Caco-2 (cell line): ENCODE measurements at regions not wholly inside any gene's neighbourhood (a gene's known extent, or its start where the extent isn't known, plus 50 kb on each side); places are given as distances from the start of the nearest gene placed in this dataset.
"Not testable (repeated sequence)": the region's sequence is repeated elsewhere in the genome, so short reads cannot be mapped to it uniquely, and the experiment has no call there.

Experiments used
- BruUV-seq: library from RNA; stranded (reverse); fragments of 400-500 nt; replicated peaks from 2 replicates; lab custom pipeline; 2021; lab: Mats Ljungman, UMichigan
- CTCF ChIA-PET: fragments of 300-600 bp; sonication (Branson Sonifier 250); formaldehyde crosslinking; loops from one replicate; lab custom pipeline; 2022; ENCODE audit warnings: antibody characterized with exemption; lab: Charles Lee
- POLR2A ChIA-PET: fragments of 300-600 bp; sonication (Branson Sonifier 250); formaldehyde crosslinking; loops from one replicate; lab custom pipeline; 2022; ENCODE audit warnings: antibody characterized with exemption; lab: Charles Lee
- DNase-seq, 2 experiments: peaks; one replicate each; pipeline versions ENCODE4 v3.0.0 to v3.0.0-alpha.2; 2020 to 2022
- H3K27me3 ChIP-seq: replicated peaks from 2 replicates; pipeline ENCODE4 v1.6.0; 2011; ENCODE audit warnings: low read length; ENCODE audit not compliant: control insufficient read depth, insufficient read depth
- H3K36me3 ChIP-seq: 2 replicates; pipeline ENCODE4 v1.5.1; 2011; ENCODE audit warnings: low read length; ENCODE audit not compliant: control insufficient read depth, insufficient read depth
- H3K4me1 ChIP-seq: fragments of 250-450 bp; sonication (Bioruptor Pico); 2 replicates; pipeline ENCODE4 v1.5.1; 2020; ENCODE audit warnings: mild to moderate bottlenecking
- H3K4me3 ChIP-seq: 2 replicates; pipeline ENCODE4 v1.5.1; 2011; ENCODE audit warnings: low read depth, mild to moderate bottlenecking, control low read depth, low read length
- H3K9me3 ChIP-seq: fragments of 250-450 bp; sonication (Bioruptor Pico); 2 replicates; pipeline ENCODE4 v1.5.1; 2020; ENCODE audit warnings: mild to moderate bottlenecking, moderate library complexity
- H3K27ac Mint-ChIP-seq: one replicate; pipeline ENCODE4 v1.8.0; 2022; ENCODE audit warnings: mixed read lengths; ENCODE audit not compliant: unreplicated experiment
- H3K27me3 Mint-ChIP-seq: one replicate; pipeline ENCODE4 v1.8.0; 2022; ENCODE audit warnings: mixed read lengths; ENCODE audit not compliant: insufficient read depth, unreplicated experiment
- H3K36me3 Mint-ChIP-seq: one replicate; pipeline ENCODE4 v1.8.0; 2022; ENCODE audit warnings: mild to moderate bottlenecking, mixed read lengths; ENCODE audit not compliant: insufficient read depth, unreplicated experiment
- H3K4me1 Mint-ChIP-seq: one replicate; pipeline ENCODE4 v1.8.0; 2022; ENCODE audit warnings: low read depth, mixed read lengths; ENCODE audit not compliant: unreplicated experiment
- H3K4me3 Mint-ChIP-seq: one replicate; pipeline ENCODE4 v1.8.0; 2022; ENCODE audit warnings: mild to moderate bottlenecking, moderate library complexity, mixed read lengths; ENCODE audit not compliant: unreplicated experiment
- H3K9me3 Mint-ChIP-seq: one replicate; pipeline ENCODE4 v1.8.0; 2022; ENCODE audit warnings: mixed read lengths; ENCODE audit not compliant: unreplicated experiment
- intact Hi-C: fragments of 100-400 bp; cut with micrococcal nuclease; formaldehyde crosslinking; loops from one replicate; pipeline ENCODE4 v1.10.0; 2022; ENCODE audit not compliant: unreplicated experiment
- TF ChIP-seq, protein P1 (sequence below), 2 experiments: fragments of 200-600 bp in 1 of 2; IDR thresholded peaks; 1 replicate in 1 of 2; 2 replicates in 1 of 2; pipeline versions ENCODE4 v1.5.1 to v1.8.0; 2011 to 2022; ENCODE audit warnings: antibody characterized with exemption in 1 of 2, control low read depth in 1 of 2, inconsistent platforms in 1 of 2, low read depth in 1 of 2, low read length in 1 of 2, mild to moderate bottlenecking in 1 of 2, moderate library complexity in 1 of 2; ENCODE audit not compliant: insufficient read depth in 1 of 2, severe bottlenecking in 1 of 2, unreplicated experiment in 1 of 2

DNA sequence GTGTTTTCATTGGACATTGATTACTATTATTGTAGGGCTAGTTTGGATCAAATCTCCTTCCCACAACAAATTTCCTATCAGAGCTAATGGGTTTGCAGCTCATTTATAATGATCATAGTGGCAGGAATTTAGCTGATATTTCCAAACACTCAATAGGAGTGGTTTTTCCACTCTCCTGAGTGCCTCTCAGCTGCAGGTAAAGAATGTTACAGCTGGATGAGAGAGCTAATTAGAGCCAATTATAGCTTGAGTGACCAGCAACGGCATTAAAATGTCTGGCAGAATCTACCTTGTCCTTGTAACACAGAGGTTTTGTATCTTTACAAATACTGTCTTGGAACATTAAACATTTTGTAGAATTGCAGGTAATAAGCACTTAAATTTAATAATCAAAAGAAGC is 602.8 kb upstream of the EPHA5 start:
- Histone ChIP-seq H3K4me3 (no peak overlapping the region), H3K4me1 (no peaks in the 10 kb centered on the region), H3K9me3 (no peaks in the 10 kb centered on the region), H3K27me3 (no peaks in the 10 kb centered on the region), H3K36me3 (no peaks in the 10 kb centered on the region)
- Mint-ChIP-seq H3K27ac (no peak overlapping the region), H3K36me3 (no peaks in the 10 kb centered on the region), H3K4me1 (no peaks in the 10 kb centered on the region), H3K27me3 (peaks cover 2% of the 10 kb centered on the region), H3K9me3 (no peaks in the 10 kb centered on the region), H3K4me3 (no peak overlapping the region)
- ChIA-PET POLR2A (no interaction called here), CTCF (no interaction called here)
- DNase-seq = no peak
- TF ChIP-seq, protein P1, sequence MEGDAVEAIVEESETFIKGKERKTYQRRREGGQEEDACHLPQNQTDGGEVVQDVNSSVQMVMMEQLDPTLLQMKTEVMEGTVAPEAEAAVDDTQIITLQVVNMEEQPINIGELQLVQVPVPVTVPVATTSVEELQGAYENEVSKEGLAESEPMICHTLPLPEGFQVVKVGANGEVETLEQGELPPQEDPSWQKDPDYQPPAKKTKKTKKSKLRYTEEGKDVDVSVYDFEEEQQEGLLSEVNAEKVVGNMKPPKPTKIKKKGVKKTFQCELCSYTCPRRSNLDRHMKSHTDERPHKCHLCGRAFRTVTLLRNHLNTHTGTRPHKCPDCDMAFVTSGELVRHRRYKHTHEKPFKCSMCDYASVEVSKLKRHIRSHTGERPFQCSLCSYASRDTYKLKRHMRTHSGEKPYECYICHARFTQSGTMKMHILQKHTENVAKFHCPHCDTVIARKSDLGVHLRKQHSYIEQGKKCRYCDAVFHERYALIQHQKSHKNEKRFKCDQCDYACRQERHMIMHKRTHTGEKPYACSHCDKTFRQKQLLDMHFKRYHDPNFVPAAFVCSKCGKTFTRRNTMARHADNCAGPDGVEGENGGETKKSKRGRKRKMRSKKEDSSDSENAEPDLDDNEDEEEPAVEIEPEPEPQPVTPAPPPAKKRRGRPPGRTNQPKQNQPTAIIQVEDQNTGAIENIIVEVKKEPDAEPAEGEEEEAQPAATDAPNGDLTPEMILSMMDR (IDR thresholded peaks at IDR 0.05; ENCODE audit: insufficient read depth in 1 of 2, low read depth in 1 of 2, low read length in 1 of 2, severe bottlenecking in 1 of 2, unreplicated experiment in 1 of 2) = no peak
- intact Hi-C loops = no loop called here
- no TSS peak for BruUV-seq

DNA sequence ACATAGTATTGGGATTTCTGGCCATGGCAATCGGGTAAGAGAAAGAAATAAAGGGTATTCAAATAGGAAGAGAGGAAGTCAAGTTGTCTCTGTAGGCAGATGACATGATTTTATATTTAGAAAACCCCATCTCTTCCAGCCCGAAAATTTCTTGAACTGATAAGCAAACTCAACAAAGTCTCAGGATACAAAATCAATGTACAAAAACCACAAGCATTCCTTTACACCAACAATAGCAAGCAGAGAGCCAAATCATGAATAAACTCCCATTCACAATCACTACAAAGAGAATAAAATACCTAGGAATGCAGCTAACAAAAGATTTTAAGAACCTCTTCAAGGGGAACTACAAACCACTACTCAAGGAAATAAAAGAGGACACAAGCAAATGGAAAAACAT is 600.1 kb upstream of the EPHA5 start:
- H3K36me3 Mint-ChIP-seq, POLR2A ChIA-PET, H3K9me3 Mint-ChIP-seq, H3K4me1 ChIP-seq, H3K36me3 ChIP-seq, H3K27ac Mint-ChIP-seq, H3K27me3 ChIP-seq, H3K27me3 Mint-ChIP-seq, H3K4me3 ChIP-seq, H3K4me1 Mint-ChIP-seq, H3K9me3 ChIP-seq, BruUV-seq, DNase-seq, H3K4me3 Mint-ChIP-seq, intact Hi-C loops, CTCF ChIA-PET: not testable (repeated sequence)

DNA sequence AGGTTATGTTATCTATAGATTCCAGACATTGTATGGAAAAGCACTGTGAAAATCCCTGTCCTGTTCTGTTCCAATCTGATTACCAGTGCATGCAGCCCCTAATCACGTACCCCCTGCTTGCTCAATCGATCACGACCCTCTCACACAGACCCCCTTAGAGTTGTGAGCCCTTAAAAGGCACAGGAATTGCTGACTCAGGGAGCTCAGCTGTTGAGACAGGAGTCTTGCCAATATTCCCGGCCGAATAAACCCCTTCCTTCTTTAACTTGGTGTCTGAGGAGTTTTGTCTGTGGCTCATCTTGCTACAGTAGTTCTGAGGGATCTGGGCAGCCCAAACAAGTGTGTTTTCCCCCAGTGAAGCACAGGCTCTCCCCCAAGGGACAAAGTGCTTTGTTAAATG is 596.3 kb upstream of the EPHA5 start:
- intact Hi-C loops, DNase-seq, H3K9me3 ChIP-seq, H3K27me3 Mint-ChIP-seq, H3K4me3 Mint-ChIP-seq, H3K36me3 ChIP-seq, H3K9me3 Mint-ChIP-seq, BruUV-seq, H3K4me1 ChIP-seq, H3K4me1 Mint-ChIP-seq, CTCF ChIA-PET, POLR2A ChIA-PET, H3K36me3 Mint-ChIP-seq, H3K27me3 ChIP-seq, H3K4me3 ChIP-seq, H3K27ac Mint-ChIP-seq: not testable (repeated sequence)

DNA sequence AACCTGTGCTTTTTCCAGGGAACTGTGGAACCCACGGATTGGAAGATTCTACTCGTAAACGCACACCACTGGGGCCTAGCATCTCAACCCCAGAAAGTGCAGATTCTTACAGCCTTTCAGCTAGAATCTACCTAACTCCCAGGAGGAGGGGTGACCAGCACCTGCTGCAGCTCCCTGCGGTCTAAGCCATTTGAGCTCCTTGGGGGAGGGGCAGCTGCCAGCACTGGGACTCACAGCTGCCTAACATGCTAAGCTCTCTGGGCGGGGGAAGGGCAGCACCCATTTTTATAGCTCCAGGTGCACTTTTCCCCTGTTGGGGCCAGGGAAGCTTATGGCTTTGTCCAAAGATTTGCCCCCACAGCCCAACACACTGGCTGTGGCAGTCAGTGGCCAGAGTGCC is 595.7 kb upstream of the EPHA5 start:
- ChIA-PET POLR2A (no interaction called here), CTCF (no interaction called here)
- H3K36me3 ChIP-seq = no peaks in the 10 kb centered on the region
- no TSS peak for BruUV-seq
- DNase-seq = no peak
- Mint-ChIP-seq H3K4me3 (no peak overlapping the region), H3K27ac (no peak overlapping the region), H3K9me3 (no peaks in the 10 kb centered on the region), H3K4me1 (no peaks in the 10 kb centered on the region), H3K27me3 (no peaks in the 10 kb centered on the region), H3K36me3 (no peaks in the 10 kb centered on the region)
- no peaks in the 10 kb centered on the region for H3K9me3 ChIP-seq
- no peaks in the 10 kb centered on the region for H3K27me3 ChIP-seq
- no peaks in the 10 kb centered on the region for H3K4me1 ChIP-seq
- H3K4me3 ChIP-seq = no peak overlapping the region
- TF ChIP-seq, protein P1 (IDR thresholded peaks at IDR 0.05; ENCODE audit: insufficient read depth in 1 of 2, low read depth in 1 of 2, low read length in 1 of 2, severe bottlenecking in 1 of 2, unreplicated experiment in 1 of 2) = no peak
- intact Hi-C loops = no loop called here
